ENCODE measurements at regions not wholly inside any gene's neighbourhood (a gene's known extent, or its start where the extent isn't known, plus 50 kb on each side); places are given as distances from the start of the nearest gene placed in this dataset.

DNA sequence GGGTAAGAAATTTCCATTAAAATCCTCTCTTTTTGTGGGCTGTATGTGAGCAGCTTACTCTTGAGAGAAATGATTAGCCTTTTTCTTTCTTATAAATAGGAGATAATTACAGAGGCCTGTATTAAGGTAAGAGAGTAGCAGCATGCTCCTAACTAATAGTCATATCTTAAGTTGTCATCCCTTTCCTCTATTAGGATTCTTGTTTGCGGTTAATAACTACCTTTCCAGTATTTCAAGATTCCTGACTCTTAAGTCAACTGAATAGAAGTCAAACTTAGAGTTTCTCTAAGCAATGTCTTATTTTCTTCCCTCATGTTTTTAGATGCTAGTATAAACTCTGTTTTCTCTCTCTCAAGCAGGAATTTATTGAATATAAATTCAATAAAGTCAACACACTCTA is 139.9 kb upstream of the GPRIN3 start:
- TF ChIP-seq POLR2A (IDR thresholded peaks at IDR 0.05) (no peak), EP300 (IDR thresholded peaks at IDR 0.05) (no peak)
- TF ChIP-seq, protein P1, sequence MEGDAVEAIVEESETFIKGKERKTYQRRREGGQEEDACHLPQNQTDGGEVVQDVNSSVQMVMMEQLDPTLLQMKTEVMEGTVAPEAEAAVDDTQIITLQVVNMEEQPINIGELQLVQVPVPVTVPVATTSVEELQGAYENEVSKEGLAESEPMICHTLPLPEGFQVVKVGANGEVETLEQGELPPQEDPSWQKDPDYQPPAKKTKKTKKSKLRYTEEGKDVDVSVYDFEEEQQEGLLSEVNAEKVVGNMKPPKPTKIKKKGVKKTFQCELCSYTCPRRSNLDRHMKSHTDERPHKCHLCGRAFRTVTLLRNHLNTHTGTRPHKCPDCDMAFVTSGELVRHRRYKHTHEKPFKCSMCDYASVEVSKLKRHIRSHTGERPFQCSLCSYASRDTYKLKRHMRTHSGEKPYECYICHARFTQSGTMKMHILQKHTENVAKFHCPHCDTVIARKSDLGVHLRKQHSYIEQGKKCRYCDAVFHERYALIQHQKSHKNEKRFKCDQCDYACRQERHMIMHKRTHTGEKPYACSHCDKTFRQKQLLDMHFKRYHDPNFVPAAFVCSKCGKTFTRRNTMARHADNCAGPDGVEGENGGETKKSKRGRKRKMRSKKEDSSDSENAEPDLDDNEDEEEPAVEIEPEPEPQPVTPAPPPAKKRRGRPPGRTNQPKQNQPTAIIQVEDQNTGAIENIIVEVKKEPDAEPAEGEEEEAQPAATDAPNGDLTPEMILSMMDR (IDR thresholded peaks at IDR 0.05): no peak
